Progenitor cell of endocrine pancreas (in vitro differentiated cells): ENCODE measurements at regions not wholly inside any gene's neighbourhood (a gene's known extent, or its start where the extent isn't known, plus 50 kb on each side); places are given as distances from the start of the nearest gene placed in this dataset.

ENCODE experiments used
- DNase-seq: peaks from one replicate; pipeline ENCODE4 v3.0.0; 2021; ENCODE audit warnings: low spot score; ENCODE audit not compliant: unreplicated experiment
- H3K27ac Mint-ChIP-seq: 2 replicates; pipeline ENCODE4 v1.8.0; 2021; ENCODE audit warnings: mild to moderate bottlenecking, moderate library complexity, mixed read lengths
- H3K27me3 Mint-ChIP-seq: 2 replicates; pipeline ENCODE4 v1.8.0; 2021; ENCODE audit warnings: mixed read lengths
- H3K36me3 Mint-ChIP-seq: 2 replicates; pipeline ENCODE4 v1.8.0; 2022; ENCODE audit warnings: mixed read lengths; ENCODE audit not compliant: insufficient read depth
- H3K4me1 Mint-ChIP-seq: 2 replicates; pipeline ENCODE4 v1.8.0; 2021; ENCODE audit warnings: low read depth, mixed read lengths
- H3K4me3 Mint-ChIP-seq: 2 replicates; pipeline ENCODE4 v1.8.0; 2021; ENCODE audit warnings: low read depth, mild to moderate bottlenecking, moderate library complexity, mixed read lengths
- H3K9me3 Mint-ChIP-seq: 2 replicates; pipeline ENCODE4 v1.8.0; 2021; ENCODE audit warnings: low read depth, mixed read lengths
- CTCF ChIP-seq: fragments of 200-600 bp; sonication (generic); IDR thresholded peaks from one replicate; pipeline ENCODE4 v1.5.0; 2021; ENCODE audit warnings: antibody characterized with exemption, mild to moderate bottlenecking; ENCODE audit not compliant: unreplicated experiment

DNA sequence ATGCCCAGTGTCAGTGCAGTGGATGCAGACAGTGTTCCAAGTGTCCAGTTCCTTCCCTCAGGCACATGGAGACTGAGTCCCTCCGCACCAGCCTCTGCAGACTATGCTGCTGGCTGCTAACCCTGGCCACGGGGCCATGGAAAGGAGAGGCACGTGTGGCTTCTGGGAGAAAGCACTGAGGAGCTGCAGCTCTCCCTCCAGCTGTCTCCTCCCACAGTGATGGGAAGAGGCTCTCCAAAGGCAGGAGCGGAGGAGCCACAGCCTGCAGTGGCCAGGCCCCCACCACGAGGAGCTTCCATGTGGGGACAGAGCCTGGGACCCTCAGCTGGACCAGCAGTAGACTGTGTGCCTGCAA lies 141.1 kb downstream of the NDUFA10 start:
- no peak for DNase-seq
- no peak overlapping the region for H3K27ac Mint-ChIP-seq
- no peaks in the 10 kb centered on the region for H3K36me3 Mint-ChIP-seq
- peaks cover 5% of the 10 kb centered on the region for H3K27me3 Mint-ChIP-seq
- H3K9me3 Mint-ChIP-seq: peaks cover 18% of the 10 kb centered on the region
- no peak overlapping the region for H3K4me3 Mint-ChIP-seq
- no peak for TF ChIP-seq CTCF
- no peaks in the 10 kb centered on the region for H3K4me1 Mint-ChIP-seq

GRCh38 chr2:239883326-239884050 lies 141.7 kb downstream of the NDUFA10 start:
- no peak for DNase-seq
- Mint-ChIP-seq H3K27me3 (peaks cover 5% of the 10 kb centered on the region), H3K9me3 (peaks cover 18% of the 10 kb centered on the region), H3K4me1 (no peaks in the 10 kb centered on the region), H3K4me3 (no peak overlapping the region), H3K36me3 (no peaks in the 10 kb centered on the region), H3K27ac (no peak overlapping the region)
- TF ChIP-seq CTCF: no peak

DNA sequence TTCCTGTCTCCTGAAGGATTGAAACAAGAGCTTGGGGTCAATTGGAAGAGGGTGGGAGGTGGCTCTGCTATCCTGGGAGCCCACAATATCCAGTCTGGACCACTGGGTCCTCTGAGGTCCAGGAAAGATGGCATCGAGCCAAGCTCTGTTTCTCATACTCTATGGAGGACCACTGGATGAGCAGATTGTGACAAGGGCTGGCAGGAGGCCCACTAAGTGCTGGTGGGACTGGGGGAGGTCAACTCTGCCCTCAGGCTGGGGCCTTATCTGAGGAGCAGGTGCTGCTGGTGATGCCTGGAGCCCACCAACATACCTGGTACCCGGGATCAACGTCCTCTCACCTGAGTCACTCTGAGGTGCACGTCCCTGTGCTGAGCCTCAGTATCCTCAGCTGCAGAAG lies 142.4 kb downstream of the NDUFA10 start:
- no peak for TF ChIP-seq CTCF

GRCh38 chr2:239882331-239882732 lies 142.8 kb downstream of the NDUFA10 start:
- Mint-ChIP-seq H3K27me3 (peaks cover 5% of the 10 kb centered on the region), H3K27ac (no peak overlapping the region), H3K4me1 (no peaks in the 10 kb centered on the region), H3K36me3 (no peaks in the 10 kb centered on the region), H3K4me3 (no peak overlapping the region), H3K9me3 (peaks cover 18% of the 10 kb centered on the region)
- peak; percentile 80 for TF ChIP-seq CTCF
- DNase-seq: peak; percentile 62

More for the DNA sequence above, 142.4 kb downstream of the NDUFA10 start:
- Mint-ChIP-seq H3K4me1 (no peaks in the 10 kb centered on the region), H3K4me3 (no peak overlapping the region), H3K36me3 (no peaks in the 10 kb centered on the region), H3K27ac (no peak overlapping the region), H3K27me3 (peaks cover 5% of the 10 kb centered on the region), H3K9me3 (peaks cover 18% of the 10 kb centered on the region)
- DNase-seq: no peak

- Mint-ChIP-seq H3K9me3 (peaks cover 15% of the 10 kb centered on the region), H3K27ac (no peak overlapping the region), H3K27me3 (peaks cover 5% of the 10 kb centered on the region), H3K4me1 (no peaks in the 10 kb centered on the region), H3K36me3 (no peaks in the 10 kb centered on the region), H3K4me3 (no peak overlapping the region)
- DNase-seq: no peak
- no peak for TF ChIP-seq CTCF
These were observed 143.4 kb downstream of the NDUFA10 start for GRCh38 chr2:239881561-239882320.
